Body of pancreas (tissue), 4 donors: ENCODE measurements at regions not wholly inside any gene's neighbourhood (a gene's known extent, or its start where the extent isn't known, plus 50 kb on each side); places are given as distances from the start of the nearest gene placed in this dataset.

Experiments
- CTCF ChIP-seq, 7 experiments: fragments of 450-650 bp in 4 of 7; fragments of 200-600 bp in 3 of 7; sonication (generic) in 3 of 7; IDR thresholded peaks; one replicate each; pipeline ENCODE4 v1.5.1; 2016 to 2019; ENCODE audit warnings: antibody characterized with exemption in 7 of 7
- POLR2A ChIP-seq, 3 donors: fragments of 450-650 bp; IDR thresholded peaks; one replicate each; pipeline ENCODE4 v1.6.1; 2016; ENCODE audit warnings: antibody characterized with exemption in 3 of 3, mild to moderate bottlenecking in 2 of 3

GRCh38 chr18:37702841-37703240 lies 137.2 kb upstream of the CELF4 start:
- no peak for TF ChIP-seq CTCF (IDR thresholded peaks at IDR 0.05)
- TF ChIP-seq POLR2A (IDR thresholded peaks at IDR 0.05): no peak
